GM12892 (cell line): ENCODE measurements at regions not wholly inside any gene's neighbourhood (a gene's known extent, or its start where the extent isn't known, plus 50 kb on each side); places are given as distances from the start of the nearest gene placed in this dataset.
"Not testable (repeated sequence)": the region's sequence is repeated elsewhere in the genome, so short reads cannot be mapped to it uniquely, and the experiment has no call there.

Source experiments
- DNase-seq: peaks from one replicate; pipeline ENCODE4 v3.0.0; 2011; ENCODE audit not compliant: insufficient read length
- FAIRE-seq: peaks from 2 replicates; lab custom pipeline; 2011; peaks lifted over from hg19 to GRCh38; lab: Jason Lieb, UNC
- POLR2A ChIP-seq: IDR thresholded peaks from 2 replicates; pipeline ENCODE4 v1.6.1; 2011; ENCODE audit warnings: low read depth, low read length, control low read depth
- POLR2AphosphoS5 ChIP-seq: IDR thresholded peaks from 2 replicates; pipeline ENCODE4 v1.6.1; 2011; ENCODE audit warnings: low read depth, low read length, control low read depth
- TAF1 ChIP-seq: IDR thresholded peaks from 2 replicates; pipeline ENCODE4 v1.6.1; 2011; ENCODE audit warnings: low read depth, mild to moderate bottlenecking, control low read depth, low read length, borderline replicate concordance

- FAIRE-seq (no peak), DNase-seq (no peak)
- TF ChIP-seq POLR2A = no peak
- no peak for TF ChIP-seq POLR2AphosphoS5
- no peak for TF ChIP-seq TAF1
Measured at GRCh38 chr18:52093171-52093570, 246.8 kb upstream of the DCC start.

GRCh38 chr18:52118684-52119083, 221.3 kb upstream of the DCC start:
- DNase-seq (no peak), FAIRE-seq (no peak)
- TF ChIP-seq POLR2AphosphoS5 (no peak), POLR2A (no peak), TAF1 (no peak)

- TF ChIP-seq TAF1 = no peak
- DNase-seq (no peak), FAIRE-seq (no peak)
Measured at GRCh38 chr18:52130624-52131301, 209.2 kb upstream of the DCC start.

GRCh38 chr18:52131845-52132244, 208.2 kb upstream of the DCC start:
- TF ChIP-seq POLR2AphosphoS5 = no peak
- TF ChIP-seq POLR2A = no peak
- TF ChIP-seq TAF1 = no peak
- FAIRE-seq (no peak), DNase-seq (no peak)

- TF ChIP-seq TAF1 (no peak), POLR2A (no peak), POLR2AphosphoS5 (no peak)
- DNase-seq (no peak), FAIRE-seq (no peak)
Measured at GRCh38 chr18:52136532-52136931, 203.5 kb upstream of the DCC start.

GRCh38 chr18:52140986-52141385, 199.0 kb upstream of the DCC start:
- no peak for TF ChIP-seq TAF1
- no peak for TF ChIP-seq POLR2AphosphoS5
- no peak for TF ChIP-seq POLR2A
- no peak for DNase-seq
- no peak for FAIRE-seq

- DNase-seq (no peak), FAIRE-seq (no peak)
- TF ChIP-seq POLR2A (no peak), POLR2AphosphoS5 (no peak), TAF1 (no peak)
Measured at GRCh38 chr18:52150050-52150449, 189.9 kb upstream of the DCC start.

- FAIRE-seq = no peak
- DNase-seq = no peak
- TF ChIP-seq POLR2AphosphoS5 (no peak), TAF1 (no peak), POLR2A (no peak)
Measured at GRCh38 chr18:52152036-52152435, 188.0 kb upstream of the DCC start.

- no peak for FAIRE-seq
- TF ChIP-seq POLR2A (no peak), POLR2AphosphoS5 (no peak), TAF1 (no peak)
- no peak for DNase-seq
Measured at GRCh38 chr18:52156166-52156565, 183.8 kb upstream of the DCC start.

- DNase-seq (no peak), FAIRE-seq (no peak)
- TF ChIP-seq POLR2AphosphoS5 (no peak), POLR2A (no peak), TAF1 (no peak)
Measured at GRCh38 chr18:52160636-52161035, 179.4 kb upstream of the DCC start.

- FAIRE-seq (no peak), DNase-seq (no peak)
- TF ChIP-seq POLR2A (no peak), POLR2AphosphoS5 (no peak), TAF1 (no peak)
Measured at GRCh38 chr18:52163478-52163877, 176.5 kb upstream of the DCC start.

GRCh38 chr18:52168131-52168530, 171.9 kb upstream of the DCC start:
- DNase-seq, FAIRE-seq: not testable (repeated sequence)
